Uterus (tissue), 2 donors: ENCODE measurements at regions not wholly inside any gene's neighbourhood (a gene's known extent, or its start where the extent isn't known, plus 50 kb on each side); places are given as distances from the start of the nearest gene placed in this dataset.

Experiments used
- POLR2A ChIP-seq, 2 donors: fragments of 450-650 bp; IDR thresholded peaks; one replicate each; pipeline ENCODE4 v1.6.1; 2016; ENCODE audit warnings: antibody characterized with exemption in 2 of 2, mild to moderate bottlenecking in 1 of 2, moderate library complexity in 1 of 2
- TF ChIP-seq, protein P1 (sequence below), 4 experiments: fragments of 200-600 bp in 2 of 4; fragments of 450-650 bp in 2 of 4; sonication (generic) in 2 of 4; IDR thresholded peaks; one replicate each; pipeline ENCODE4 v1.5.1; 2016 to 2019; ENCODE audit warnings: antibody characterized with exemption in 4 of 4, mild to moderate bottlenecking in 2 of 4, moderate library complexity in 1 of 4

GRCh38 chr6:49038294-49038822, 424.7 kb downstream of the MMUT start:
- TF ChIP-seq, protein P1, sequence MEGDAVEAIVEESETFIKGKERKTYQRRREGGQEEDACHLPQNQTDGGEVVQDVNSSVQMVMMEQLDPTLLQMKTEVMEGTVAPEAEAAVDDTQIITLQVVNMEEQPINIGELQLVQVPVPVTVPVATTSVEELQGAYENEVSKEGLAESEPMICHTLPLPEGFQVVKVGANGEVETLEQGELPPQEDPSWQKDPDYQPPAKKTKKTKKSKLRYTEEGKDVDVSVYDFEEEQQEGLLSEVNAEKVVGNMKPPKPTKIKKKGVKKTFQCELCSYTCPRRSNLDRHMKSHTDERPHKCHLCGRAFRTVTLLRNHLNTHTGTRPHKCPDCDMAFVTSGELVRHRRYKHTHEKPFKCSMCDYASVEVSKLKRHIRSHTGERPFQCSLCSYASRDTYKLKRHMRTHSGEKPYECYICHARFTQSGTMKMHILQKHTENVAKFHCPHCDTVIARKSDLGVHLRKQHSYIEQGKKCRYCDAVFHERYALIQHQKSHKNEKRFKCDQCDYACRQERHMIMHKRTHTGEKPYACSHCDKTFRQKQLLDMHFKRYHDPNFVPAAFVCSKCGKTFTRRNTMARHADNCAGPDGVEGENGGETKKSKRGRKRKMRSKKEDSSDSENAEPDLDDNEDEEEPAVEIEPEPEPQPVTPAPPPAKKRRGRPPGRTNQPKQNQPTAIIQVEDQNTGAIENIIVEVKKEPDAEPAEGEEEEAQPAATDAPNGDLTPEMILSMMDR (IDR thresholded peaks at IDR 0.05): no peak
- TF ChIP-seq POLR2A (IDR thresholded peaks at IDR 0.05): no peak
